ENCODE measurements at regions not wholly inside any gene's neighbourhood (a gene's known extent, or its start where the extent isn't known, plus 50 kb on each side); places are given as distances from the start of the nearest gene placed in this dataset.

DNA sequence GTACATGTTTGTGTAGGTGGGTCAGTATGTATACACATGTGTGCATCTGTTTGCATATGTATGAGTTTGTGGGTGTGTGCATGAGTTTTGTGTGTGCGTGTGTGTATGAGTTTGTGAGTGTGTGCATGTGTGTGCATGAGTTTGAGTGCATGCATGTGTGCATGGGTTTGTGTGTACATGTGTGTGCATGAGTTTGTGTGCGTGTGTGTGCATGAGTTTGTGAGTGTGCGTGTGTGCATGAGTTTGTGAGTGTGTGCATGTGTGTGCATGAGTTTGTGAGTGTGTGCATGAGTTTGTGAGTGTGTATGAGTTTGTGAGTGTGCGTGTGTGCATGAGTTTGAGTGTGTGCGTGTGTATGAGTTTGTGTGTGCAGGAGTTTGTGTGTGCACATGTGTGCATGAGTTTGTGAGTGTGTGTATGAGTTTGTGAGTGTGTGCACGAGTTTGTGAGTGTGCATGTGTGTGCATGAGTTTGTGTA lies 61.5 kb downstream of the FZD10 start:
- TF ChIP-seq, protein P1, sequence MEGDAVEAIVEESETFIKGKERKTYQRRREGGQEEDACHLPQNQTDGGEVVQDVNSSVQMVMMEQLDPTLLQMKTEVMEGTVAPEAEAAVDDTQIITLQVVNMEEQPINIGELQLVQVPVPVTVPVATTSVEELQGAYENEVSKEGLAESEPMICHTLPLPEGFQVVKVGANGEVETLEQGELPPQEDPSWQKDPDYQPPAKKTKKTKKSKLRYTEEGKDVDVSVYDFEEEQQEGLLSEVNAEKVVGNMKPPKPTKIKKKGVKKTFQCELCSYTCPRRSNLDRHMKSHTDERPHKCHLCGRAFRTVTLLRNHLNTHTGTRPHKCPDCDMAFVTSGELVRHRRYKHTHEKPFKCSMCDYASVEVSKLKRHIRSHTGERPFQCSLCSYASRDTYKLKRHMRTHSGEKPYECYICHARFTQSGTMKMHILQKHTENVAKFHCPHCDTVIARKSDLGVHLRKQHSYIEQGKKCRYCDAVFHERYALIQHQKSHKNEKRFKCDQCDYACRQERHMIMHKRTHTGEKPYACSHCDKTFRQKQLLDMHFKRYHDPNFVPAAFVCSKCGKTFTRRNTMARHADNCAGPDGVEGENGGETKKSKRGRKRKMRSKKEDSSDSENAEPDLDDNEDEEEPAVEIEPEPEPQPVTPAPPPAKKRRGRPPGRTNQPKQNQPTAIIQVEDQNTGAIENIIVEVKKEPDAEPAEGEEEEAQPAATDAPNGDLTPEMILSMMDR (IDR thresholded peaks at IDR 0.05; ENCODE audit: low read length): no peak
- TF ChIP-seq EZH2 (optimal IDR thresholded peaks at IDR 0.05; ENCODE audit: low read depth, low read length) (no peak), EZH2phosphoT487 (IDR thresholded peaks at IDR 0.05; ENCODE audit: low read length) (no peak)

Measured in MM.1S (cell line).